SW 1271 (cell line): ENCODE measurements at regions not wholly inside any gene's neighbourhood (a gene's known extent, or its start where the extent isn't known, plus 50 kb on each side); places are given as distances from the start of the nearest gene placed in this dataset.

Source experiments
- DNase-seq, 2 experiments: peaks; one replicate each; lab custom pipeline; 2025; lab: John Stamatoyannopoulos, UW

- DNase-seq, result no peak
These were observed 456.6 kb upstream of the CELF4 start for GRCh38 chr18:38022234-38022633.

- no peak for DNase-seq
These were observed 453.7 kb upstream of the CELF4 start for GRCh38 chr18:38019292-38019691.

- DNase-seq, result no peak
These were observed 445.6 kb upstream of the CELF4 start for GRCh38 chr18:38010971-38011857.

- DNase-seq, result no peak
These were observed 444.4 kb upstream of the CELF4 start for GRCh38 chr18:38010037-38010436.

- DNase-seq, result no peak
These were observed 443.7 kb upstream of the CELF4 start for GRCh38 chr18:38009320-38009719.

GRCh38 chr18:38007676-38008330, 442.2 kb upstream of the CELF4 start:
- no peak for DNase-seq

- no peak for DNase-seq
These were observed 441.4 kb upstream of the CELF4 start for GRCh38 chr18:38007026-38007425.

GRCh38 chr18:38006541-38006940, 440.9 kb upstream of the CELF4 start:
- DNase-seq, result no peak

GRCh38 chr18:37997695-37998094, 432.1 kb upstream of the CELF4 start:
- DNase-seq, result no peak

GRCh38 chr18:37987901-37988300, 422.3 kb upstream of the CELF4 start:
- no peak for DNase-seq

GRCh38 chr18:37986665-37987064, 421.1 kb upstream of the CELF4 start:
- DNase-seq, result no peak

- DNase-seq, result no peak
These were observed 419.5 kb upstream of the CELF4 start for GRCh38 chr18:37985126-37985525.

GRCh38 chr18:37980556-37980955, 415.0 kb upstream of the CELF4 start:
- no peak for DNase-seq

GRCh38 chr18:37975446-37975845, 409.8 kb upstream of the CELF4 start:
- DNase-seq, result no peak

GRCh38 chr18:37967261-37967660, 401.7 kb upstream of the CELF4 start:
- no peak for DNase-seq

GRCh38 chr18:37965572-37965970, 400.0 kb upstream of the CELF4 start:
- no peak for DNase-seq

- DNase-seq, result no peak
These were observed 399.4 kb upstream of the CELF4 start for GRCh38 chr18:37964885-37965571.

- no peak for DNase-seq
These were observed 398.2 kb upstream of the CELF4 start for GRCh38 chr18:37963837-37964236.

- no peak for DNase-seq
These were observed 396.8 kb upstream of the CELF4 start for GRCh38 chr18:37962316-37962966.

- DNase-seq, result no peak
These were observed 392.9 kb upstream of the CELF4 start for GRCh38 chr18:37958499-37958898.

- no peak for DNase-seq
These were observed 391.3 kb upstream of the CELF4 start for GRCh38 chr18:37956902-37957301.

GRCh38 chr18:37956020-37956419, 390.4 kb upstream of the CELF4 start:
- no peak for DNase-seq
